ENCODE measurements at regions not wholly inside any gene's neighbourhood (a gene's known extent, or its start where the extent isn't known, plus 50 kb on each side); places are given as distances from the start of the nearest gene placed in this dataset.

DNA sequence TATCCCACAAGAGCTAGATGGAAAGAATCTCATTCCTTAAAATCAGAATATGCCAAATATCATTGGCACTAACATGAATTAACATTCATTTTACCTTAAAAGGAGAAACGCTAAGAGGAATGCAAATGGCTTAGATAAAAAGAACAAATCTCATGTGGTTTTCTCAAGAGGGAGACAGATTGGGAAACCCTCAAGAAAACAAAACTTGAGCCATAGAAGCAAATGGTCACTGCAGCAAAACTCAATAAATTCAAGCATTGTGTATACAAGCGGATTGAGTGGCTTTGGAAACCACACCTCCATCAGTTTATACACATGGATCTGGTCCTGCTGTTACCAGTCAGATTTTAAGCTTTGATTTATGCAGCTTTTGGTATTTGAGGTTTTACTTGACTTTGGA lies 1331.8 kb upstream of the ZEB2 start:
- no peak for TF ChIP-seq ZNF8 (CRISPR knock-in tag; IDR thresholded peaks at IDR 0.05)
- TF ChIP-seq ZFP30 (CRISPR knock-in tag; IDR thresholded peaks at IDR 0.05), result no peak
- TF ChIP-seq ESRRG (CRISPR knock-in tag; IDR thresholded peaks at IDR 0.05), result no peak
- TF ChIP-seq, protein P1, sequence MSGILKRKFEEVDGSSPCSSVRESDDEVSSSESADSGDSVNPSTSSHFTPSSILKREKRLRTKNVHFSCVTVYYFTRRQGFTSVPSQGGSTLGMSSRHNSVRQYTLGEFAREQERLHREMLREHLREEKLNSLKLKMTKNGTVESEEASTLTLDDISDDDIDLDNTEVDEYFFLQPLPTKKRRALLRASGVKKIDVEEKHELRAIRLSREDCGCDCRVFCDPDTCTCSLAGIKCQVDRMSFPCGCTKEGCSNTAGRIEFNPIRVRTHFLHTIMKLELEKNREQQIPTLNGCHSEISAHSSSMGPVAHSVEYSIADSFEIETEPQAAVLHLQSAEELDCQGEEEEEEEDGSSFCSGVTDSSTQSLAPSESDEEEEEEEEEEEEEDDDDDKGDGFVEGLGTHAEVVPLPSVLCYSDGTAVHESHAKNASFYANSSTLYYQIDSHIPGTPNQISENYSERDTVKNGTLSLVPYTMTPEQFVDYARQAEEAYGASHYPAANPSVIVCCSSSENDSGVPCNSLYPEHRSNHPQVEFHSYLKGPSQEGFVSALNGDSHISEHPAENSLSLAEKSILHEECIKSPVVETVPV (CRISPR knock-in tag; IDR thresholded peaks at IDR 0.05), result no peak
- TF ChIP-seq TOX (CRISPR knock-in tag; IDR thresholded peaks at IDR 0.05; ENCODE audit: borderline replicate concordance), result no peak
- TF ChIP-seq ZFP3 (CRISPR knock-in tag; IDR thresholded peaks at IDR 0.05), result no peak
- no peak for TF ChIP-seq ARNTL (CRISPR knock-in tag; IDR thresholded peaks at IDR 0.05; ENCODE audit: borderline replicate concordance, low read depth)
- no peak for TF ChIP-seq SNAI2 (CRISPR knock-in tag; IDR thresholded peaks at IDR 0.05)
- TF ChIP-seq TSHZ2 (CRISPR knock-in tag; IDR thresholded peaks at IDR 0.05), result no peak
- no peak for TF ChIP-seq CSDC2 (CRISPR knock-in tag; IDR thresholded peaks at IDR 0.05)
- no peak for TF ChIP-seq RARB (CRISPR knock-in tag; IDR thresholded peaks at IDR 0.05)
- TF ChIP-seq OSR1 (CRISPR knock-in tag; IDR thresholded peaks at IDR 0.05), result no peak
